ENCODE measurements at regions not wholly inside any gene's neighbourhood (a gene's known extent, or its start where the extent isn't known, plus 50 kb on each side); places are given as distances from the start of the nearest gene placed in this dataset.
"Not testable (repeated sequence)": the region's sequence is repeated elsewhere in the genome, so short reads cannot be mapped to it uniquely, and the experiment has no call there.

DNA sequence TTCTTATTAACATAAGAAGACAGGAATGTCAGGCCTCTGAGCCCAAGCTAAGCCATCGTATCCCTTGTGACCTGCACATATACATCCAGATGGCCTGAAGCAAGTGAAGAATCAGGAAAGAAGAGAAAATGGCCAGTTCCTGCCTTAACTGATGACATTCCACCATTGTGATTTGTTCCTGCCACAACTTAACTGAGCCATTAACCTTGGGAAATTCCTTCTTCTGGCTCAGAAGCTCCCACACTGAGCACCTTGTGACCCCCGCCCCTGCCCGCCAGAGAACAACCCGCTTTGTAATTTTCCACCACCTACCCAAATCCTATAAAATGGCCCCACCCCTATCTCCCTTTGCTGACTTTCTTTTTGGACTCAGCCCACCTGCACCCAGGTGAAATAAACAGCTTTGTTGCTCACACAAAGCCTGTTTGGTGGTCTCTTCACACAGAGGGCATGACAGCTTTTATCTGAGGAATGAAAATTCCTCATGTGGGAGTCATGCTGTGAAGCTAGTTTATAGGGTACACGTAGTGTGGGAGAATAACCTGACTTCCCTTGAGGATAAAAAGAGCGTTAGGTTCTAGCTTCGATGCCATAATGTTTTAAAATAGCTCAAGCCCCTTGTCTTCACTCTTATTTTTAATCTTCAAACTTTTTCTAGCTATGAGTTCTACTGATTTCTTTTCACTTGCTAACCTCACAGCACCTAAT, 122.0 kb downstream of the AHR start:
- DNase-seq; POLR2A ChIA-PET; H3K27ac Mint-ChIP-seq; H3K27me3 Mint-ChIP-seq (ENCODE audit: low read depth); H3K4me1 Mint-ChIP-seq (ENCODE audit: low read depth); H3K36me3 Mint-ChIP-seq (ENCODE audit: low read depth); ATAC-seq; H3K9me3 Mint-ChIP-seq (ENCODE audit: insufficient read depth); H3K4me3 Mint-ChIP-seq: not testable (repeated sequence)
- CTCF ChIA-PET: interaction anchor here (0.8 kb wide), 1 partner anchor 437 kb away, joined by 3 read pairs; no protein-coding TSS in a partner anchor

DNA sequence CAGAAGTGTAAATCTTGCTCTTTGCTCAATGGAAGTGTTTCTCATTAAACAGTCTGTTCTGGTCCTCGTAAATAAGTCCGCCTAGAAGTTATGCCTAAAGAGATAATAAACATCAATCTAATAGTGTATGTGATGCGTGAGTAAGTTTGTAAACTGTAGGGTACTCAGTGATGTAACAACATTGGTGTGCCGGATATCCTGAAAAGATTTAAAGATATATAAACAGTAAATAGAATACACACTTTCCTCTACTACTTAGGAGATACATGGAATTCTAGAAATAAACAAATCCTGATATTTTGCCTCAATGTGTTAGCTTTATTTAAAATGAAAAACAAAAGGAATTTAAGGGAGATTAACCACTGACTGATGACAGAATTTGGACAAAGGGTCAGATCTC, 123.5 kb downstream of the AHR start:
- Mint-ChIP-seq H3K36me3 (ENCODE audit: low read depth) (peaks cover 2% of the 10 kb centered on the region), H3K4me1 (ENCODE audit: low read depth) (no peaks in the 10 kb centered on the region), H3K27ac (no peak overlapping the region), H3K9me3 (ENCODE audit: insufficient read depth) (no peaks in the 10 kb centered on the region), H3K4me3 (no peak overlapping the region), H3K27me3 (ENCODE audit: low read depth) (peaks cover 4% of the 10 kb centered on the region)
- ChIA-PET POLR2A (no interaction called here), CTCF (no interaction called here)
- DNase-seq (no peak), ATAC-seq (no peak)

DNA sequence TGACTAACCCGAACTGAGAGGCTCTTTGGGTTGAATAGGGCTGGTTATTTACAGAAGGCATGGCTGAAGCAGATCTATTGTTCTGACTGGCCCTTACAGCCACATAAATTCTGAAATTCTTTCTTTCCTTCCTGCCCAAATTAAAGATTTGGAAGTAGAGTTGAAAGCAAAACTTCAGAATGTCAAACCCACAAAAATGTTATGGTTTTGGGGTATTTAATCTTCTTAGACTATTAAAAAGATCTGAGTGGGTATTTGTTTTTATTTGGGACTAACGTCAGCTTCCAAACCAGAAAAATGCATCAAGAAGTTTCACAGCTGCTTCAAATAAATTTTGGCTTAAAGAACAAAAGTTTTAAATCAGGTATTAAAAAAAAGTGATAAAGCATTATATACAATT, 124.5 kb downstream of the AHR start:
- Mint-ChIP-seq H3K27ac (no peak overlapping the region), H3K27me3 (ENCODE audit: low read depth) (peaks cover 4% of the 10 kb centered on the region), H3K4me3 (no peak overlapping the region), H3K36me3 (ENCODE audit: low read depth) (peaks cover 2% of the 10 kb centered on the region), H3K4me1 (ENCODE audit: low read depth) (no peaks in the 10 kb centered on the region), H3K9me3 (ENCODE audit: insufficient read depth) (peaks cover 2% of the 10 kb centered on the region)
- ATAC-seq: no peak
- ChIA-PET POLR2A (no interaction called here), CTCF (no interaction called here)
- DNase-seq: no peak

DNA sequence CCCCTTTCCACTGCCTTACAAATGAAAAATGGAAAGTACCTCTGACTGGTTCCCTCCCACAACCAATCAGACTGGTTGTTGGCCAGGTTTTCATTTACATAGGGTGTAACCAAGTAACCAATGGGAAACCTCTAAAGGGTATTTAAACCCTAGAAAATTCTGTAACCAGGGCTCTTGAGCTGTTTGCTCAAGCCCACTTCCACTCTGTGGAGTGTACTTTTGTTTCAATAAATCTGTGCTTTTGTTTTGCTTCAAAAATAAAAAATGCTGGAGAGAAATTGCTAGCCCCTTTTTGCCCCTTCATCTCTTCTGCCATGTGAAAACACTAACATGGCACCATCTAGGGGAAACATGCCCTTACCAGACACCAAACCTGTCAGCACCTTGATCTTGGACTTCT, 129.5 kb downstream of the AHR start:
- no peak overlapping the region for H3K4me3 Mint-ChIP-seq
- POLR2A ChIA-PET: no interaction called here
- no peaks in the 10 kb centered on the region for H3K4me1 Mint-ChIP-seq (ENCODE audit: low read depth)
- H3K27me3 Mint-ChIP-seq (ENCODE audit: low read depth): peaks cover 5% of the 10 kb centered on the region
- H3K36me3 Mint-ChIP-seq (ENCODE audit: low read depth): peaks cover 2% of the 10 kb centered on the region
- ATAC-seq: no peak
- H3K27ac Mint-ChIP-seq: no peak overlapping the region
- CTCF ChIA-PET: no interaction called here
- no peak for DNase-seq
- H3K9me3 Mint-ChIP-seq (ENCODE audit: insufficient read depth): peaks cover 11% of the 10 kb centered on the region

DNA sequence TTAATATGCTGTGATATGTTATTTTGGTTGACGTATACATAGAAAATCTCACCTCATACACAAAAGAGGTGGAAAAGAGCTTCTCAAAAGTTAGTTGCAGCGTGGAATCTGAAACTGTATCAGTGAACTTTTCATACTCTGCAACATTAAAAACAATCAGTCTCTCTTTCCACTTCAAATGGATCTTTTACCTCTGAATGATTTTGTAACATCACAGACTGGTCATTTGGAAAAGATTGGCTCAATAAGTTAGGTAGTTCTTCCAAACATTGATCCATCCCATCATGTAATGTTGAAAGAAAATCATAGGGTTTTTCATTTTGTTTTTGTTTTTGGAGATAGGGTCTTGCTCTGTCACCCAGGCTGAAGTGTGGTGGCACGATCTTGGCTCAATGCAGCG, 131.1 kb downstream of the AHR start:
- Mint-ChIP-seq H3K36me3 (ENCODE audit: low read depth) (peaks cover 2% of the 10 kb centered on the region), H3K27me3 (ENCODE audit: low read depth) (peaks cover 8% of the 10 kb centered on the region), H3K4me1 (ENCODE audit: low read depth) (no peaks in the 10 kb centered on the region), H3K27ac (no peak overlapping the region), H3K4me3 (no peak overlapping the region), H3K9me3 (ENCODE audit: insufficient read depth) (peaks cover 11% of the 10 kb centered on the region)
- CTCF ChIA-PET: no interaction called here
- DNase-seq (no peak), ATAC-seq (no peak)
- POLR2A ChIA-PET: no interaction called here

DNA sequence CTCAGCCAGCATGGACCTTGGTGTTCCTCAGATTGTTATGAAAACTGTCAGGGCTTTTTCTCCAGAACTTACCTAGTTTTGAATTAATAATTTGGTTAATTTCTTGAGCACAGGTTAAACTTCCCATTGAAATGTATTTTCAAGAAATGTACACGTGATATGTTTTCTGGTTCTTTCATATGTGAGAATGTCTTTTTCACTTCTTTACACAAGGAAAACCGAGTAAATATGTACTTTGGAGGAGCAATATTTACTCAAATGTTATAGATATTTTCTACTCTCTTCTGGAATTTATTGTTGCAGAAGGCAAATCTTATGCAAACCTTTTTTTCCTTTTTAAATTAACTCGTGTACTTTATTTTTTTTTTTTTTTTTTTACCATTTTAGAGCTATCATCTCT, 134.3 kb downstream of the AHR start:
- no peaks in the 10 kb centered on the region for H3K4me1 Mint-ChIP-seq (ENCODE audit: low read depth)
- ChIA-PET CTCF (no interaction called here), POLR2A (no interaction called here)
- H3K27ac Mint-ChIP-seq: no peak overlapping the region
- H3K4me3 Mint-ChIP-seq: no peak overlapping the region
- no peak for ATAC-seq
- no peak for DNase-seq
- peaks cover 11% of the 10 kb centered on the region for H3K27me3 Mint-ChIP-seq (ENCODE audit: low read depth)
- H3K36me3 Mint-ChIP-seq (ENCODE audit: low read depth): no peaks in the 10 kb centered on the region
- H3K9me3 Mint-ChIP-seq (ENCODE audit: insufficient read depth): peaks cover 10% of the 10 kb centered on the region

DNA sequence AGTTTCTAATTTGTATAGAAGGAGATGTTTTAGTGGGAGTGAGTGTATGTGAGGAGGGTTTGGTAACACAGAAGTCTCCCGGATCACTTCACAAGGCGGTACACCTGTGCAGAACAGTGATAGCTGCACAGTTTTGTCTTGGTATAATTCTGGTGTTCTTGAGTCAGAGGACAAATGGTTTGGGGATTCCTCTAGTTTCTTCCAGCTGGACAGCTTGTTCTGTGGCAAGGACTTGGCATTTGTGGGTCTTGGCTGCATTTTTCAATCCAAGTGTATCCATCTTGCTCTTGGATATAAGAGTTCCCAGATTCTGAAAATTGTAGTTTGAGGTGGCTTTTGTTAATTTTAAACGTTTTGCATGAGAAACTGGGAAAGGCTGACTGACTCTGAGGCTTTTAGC, 135.7 kb downstream of the AHR start:
- ATAC-seq: no peak
- no peak overlapping the region for H3K4me3 Mint-ChIP-seq
- H3K27me3 Mint-ChIP-seq (ENCODE audit: low read depth): peaks cover 11% of the 10 kb centered on the region
- no peak for DNase-seq
- H3K27ac Mint-ChIP-seq: no peak overlapping the region
- POLR2A ChIA-PET: no interaction called here
- no peaks in the 10 kb centered on the region for H3K4me1 Mint-ChIP-seq (ENCODE audit: low read depth)
- no peaks in the 10 kb centered on the region for H3K36me3 Mint-ChIP-seq (ENCODE audit: low read depth)
- CTCF ChIA-PET: no interaction called here
- peaks cover 1% of the 10 kb centered on the region for H3K9me3 Mint-ChIP-seq (ENCODE audit: insufficient read depth)

DNA sequence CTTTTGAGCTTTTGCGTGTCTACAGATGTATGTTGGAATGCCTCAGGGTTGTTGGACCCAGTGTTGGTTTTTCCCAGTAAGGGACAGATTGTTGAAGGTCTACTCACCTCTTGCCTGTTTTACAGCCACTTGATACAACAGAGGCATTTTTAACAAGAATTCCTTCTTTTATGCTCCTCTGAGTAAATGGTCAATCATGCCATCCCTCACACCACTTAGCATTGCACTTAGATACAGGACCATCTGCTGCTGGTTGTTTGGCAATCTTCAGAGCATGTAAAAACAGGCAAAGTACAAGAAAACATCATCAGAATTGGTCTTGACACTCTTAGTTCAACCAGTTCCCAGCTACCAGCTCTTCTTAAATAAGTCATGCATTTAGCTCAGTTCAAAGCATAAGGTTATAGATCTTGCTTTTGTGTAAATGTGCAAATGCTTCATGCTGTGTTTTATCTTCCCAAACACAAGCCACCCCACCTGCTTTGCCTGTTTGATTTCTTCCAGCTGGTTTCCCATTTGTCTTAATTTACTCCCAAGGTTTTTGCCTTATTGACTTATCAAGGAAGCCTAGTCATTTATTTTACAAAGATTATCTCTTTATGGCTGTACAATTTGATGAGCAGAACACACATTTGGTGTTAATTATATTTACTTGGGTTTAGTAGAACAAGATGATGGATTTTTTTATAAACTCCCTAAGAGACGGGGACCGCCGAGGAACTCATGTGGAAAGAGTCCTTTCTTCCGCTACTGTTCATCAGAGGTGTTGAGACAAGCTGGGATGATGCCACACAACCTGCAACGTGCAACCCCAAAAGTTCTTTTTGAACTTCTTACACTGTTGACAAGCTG, 136.6 kb downstream of the AHR start:
- DNase-seq (no peak), ATAC-seq (no peak)
- Mint-ChIP-seq H3K27ac (no peak overlapping the region), H3K4me1 (ENCODE audit: low read depth) (no peaks in the 10 kb centered on the region), H3K36me3 (ENCODE audit: low read depth) (no peaks in the 10 kb centered on the region), H3K9me3 (ENCODE audit: insufficient read depth) (no peaks in the 10 kb centered on the region), H3K4me3 (no peak overlapping the region), H3K27me3 (ENCODE audit: low read depth) (peaks cover 11% of the 10 kb centered on the region)
- ChIA-PET CTCF (no interaction called here), POLR2A (no interaction called here)

DNA sequence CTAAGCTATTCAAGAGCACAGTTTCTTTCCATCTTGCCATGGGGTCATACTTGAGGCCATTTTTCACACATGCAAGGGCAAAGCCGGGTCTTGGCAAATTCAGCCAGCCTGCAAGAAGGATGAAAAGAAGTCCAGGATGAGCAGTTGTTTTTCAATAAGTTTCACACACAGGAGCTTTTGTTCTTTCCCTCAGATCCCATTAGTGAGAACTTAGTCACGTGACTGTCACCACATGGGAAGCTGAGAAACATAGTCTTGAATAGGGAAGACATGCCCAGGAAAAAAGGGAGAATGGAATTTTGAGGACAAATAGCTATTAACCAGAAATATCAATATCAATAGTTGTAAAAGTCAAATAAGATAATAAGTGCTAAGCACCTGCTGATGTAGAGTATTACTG, 137.7 kb downstream of the AHR start:
- Mint-ChIP-seq H3K27ac (no peak overlapping the region), H3K27me3 (ENCODE audit: low read depth) (peaks cover 9% of the 10 kb centered on the region), H3K4me1 (ENCODE audit: low read depth) (peaks cover 4% of the 10 kb centered on the region), H3K36me3 (ENCODE audit: low read depth) (peaks cover 5% of the 10 kb centered on the region), H3K9me3 (ENCODE audit: insufficient read depth) (peaks cover under 1% of the 10 kb centered on the region), H3K4me3 (no peak overlapping the region)
- DNase-seq (no peak), ATAC-seq (no peak)
- ChIA-PET POLR2A (no interaction called here), CTCF (interaction anchor here (1.0 kb wide), 1 partner anchor 76 kb away, joined by 3 read pairs; no protein-coding TSS in a partner anchor)

DNA sequence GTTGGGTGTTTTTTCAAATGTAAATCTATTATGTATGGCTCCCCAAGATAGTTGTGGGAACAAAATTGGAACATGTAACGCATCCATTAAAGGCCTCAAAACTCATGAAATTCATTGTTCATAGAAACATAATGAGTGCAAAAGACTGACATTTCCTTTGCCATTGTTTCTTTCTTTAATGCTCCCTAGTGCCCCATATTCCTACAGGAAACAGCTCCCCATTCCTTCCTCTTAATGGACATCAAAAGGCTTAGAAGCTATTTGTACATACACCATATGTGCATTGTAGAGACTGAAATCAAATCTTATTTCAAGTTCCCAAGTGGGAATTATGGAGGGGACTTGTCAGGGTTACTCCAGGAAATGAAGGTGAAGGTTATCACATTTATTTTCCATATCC, 139.1 kb downstream of the AHR start:
- Mint-ChIP-seq H3K27ac (no peak overlapping the region), H3K9me3 (ENCODE audit: insufficient read depth) (peaks cover 4% of the 10 kb centered on the region), H3K4me3 (no peak overlapping the region), H3K27me3 (ENCODE audit: low read depth) (peaks cover 9% of the 10 kb centered on the region), H3K36me3 (ENCODE audit: low read depth) (peaks cover 5% of the 10 kb centered on the region), H3K4me1 (ENCODE audit: low read depth) (peaks cover 5% of the 10 kb centered on the region)
- ChIA-PET CTCF (no interaction called here), POLR2A (no interaction called here)
- ATAC-seq (no peak), DNase-seq (no peak)

DNA sequence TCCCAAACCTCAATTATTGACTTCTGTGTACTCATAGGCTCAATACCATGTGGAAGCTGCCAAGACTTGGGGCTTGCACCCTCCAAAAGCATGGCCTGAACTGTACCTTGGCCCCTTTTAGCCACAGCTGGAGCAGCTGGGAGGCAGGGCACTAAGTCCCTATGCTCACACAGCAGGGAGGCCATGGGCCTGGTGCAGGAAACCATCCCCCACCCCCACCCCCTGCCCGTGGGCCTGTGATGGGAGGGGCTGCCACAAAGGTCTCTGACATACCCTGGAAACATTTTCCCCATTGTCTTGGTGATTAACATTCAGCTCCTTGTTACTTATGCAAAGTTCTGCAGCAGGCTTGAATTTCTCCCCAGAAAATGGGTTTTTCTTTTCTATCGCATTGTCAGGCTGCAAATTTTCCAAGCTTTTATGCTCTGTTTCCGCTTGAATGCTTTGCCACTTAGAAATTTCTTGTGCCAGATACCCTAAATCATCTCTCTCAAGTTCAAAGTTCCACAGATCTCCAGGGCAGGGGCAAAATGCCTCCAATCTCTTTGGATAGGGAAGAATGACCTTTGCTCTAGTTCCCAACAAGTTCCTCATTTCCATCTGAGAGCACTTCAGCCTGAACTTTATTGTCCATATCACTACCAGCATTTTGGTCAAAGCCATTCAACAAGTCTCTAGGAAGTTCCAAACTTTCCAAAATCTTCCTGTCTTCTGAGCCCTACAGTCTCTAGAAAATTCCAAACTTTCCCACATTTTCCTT, 141.8 kb downstream of the AHR start:
- H3K4me1 Mint-ChIP-seq (ENCODE audit: low read depth); H3K36me3 Mint-ChIP-seq (ENCODE audit: low read depth); H3K9me3 Mint-ChIP-seq (ENCODE audit: insufficient read depth); H3K27ac Mint-ChIP-seq; H3K27me3 Mint-ChIP-seq (ENCODE audit: low read depth); ATAC-seq; CTCF ChIA-PET; DNase-seq; H3K4me3 Mint-ChIP-seq; POLR2A ChIA-PET: not testable (repeated sequence)

DNA sequence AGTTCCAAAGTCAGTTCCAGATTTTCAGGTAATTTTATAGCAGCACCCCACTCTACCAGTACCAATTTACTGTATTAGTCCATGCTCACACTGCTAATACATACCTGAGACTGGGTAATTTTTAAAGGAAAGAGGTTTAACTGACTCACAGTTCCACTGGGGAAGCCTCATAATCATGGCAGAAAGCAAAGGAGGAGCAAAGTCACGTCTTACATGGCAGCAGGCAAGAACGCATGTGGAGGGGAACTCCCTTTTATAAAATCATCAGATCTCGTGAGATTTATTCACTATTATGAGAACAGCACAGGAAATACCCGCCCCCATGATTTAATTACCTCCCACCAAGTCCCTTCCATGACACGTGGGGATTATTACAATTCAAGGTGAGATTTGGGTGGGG, 142.4 kb downstream of the AHR start:
- H3K4me1 Mint-ChIP-seq (ENCODE audit: low read depth): peaks cover 5% of the 10 kb centered on the region
- no peak overlapping the region for H3K27ac Mint-ChIP-seq
- CTCF ChIA-PET: no interaction called here
- H3K36me3 Mint-ChIP-seq (ENCODE audit: low read depth): peaks cover 5% of the 10 kb centered on the region
- POLR2A ChIA-PET: no interaction called here
- H3K4me3 Mint-ChIP-seq: no peak overlapping the region
- DNase-seq: no peak
- peaks cover 6% of the 10 kb centered on the region for H3K27me3 Mint-ChIP-seq (ENCODE audit: low read depth)
- no peak for ATAC-seq
- H3K9me3 Mint-ChIP-seq (ENCODE audit: insufficient read depth): peaks cover 4% of the 10 kb centered on the region

Data from activated CD8-positive, alpha-beta T cell treated with anti-CD3 and anti-CD28 coated beads, Interleukin-2, amount 10 ng/mL, durations not matched to agents 7 days and 5 days (primary cell).